AG04450 (cell line): ENCODE measurements at regions not wholly inside any gene's neighbourhood (a gene's known extent, or its start where the extent isn't known, plus 50 kb on each side); places are given as distances from the start of the nearest gene placed in this dataset.

Source experiments
- CTCF ChIA-PET: fragments of 300-600, 350-600 bp; formaldehyde crosslinking; extraction: SDS; loops from one replicate; lab custom pipeline; 2022; ENCODE audit warnings: antibody characterized with exemption, inconsistent platforms; lab: Charles Lee
- POLR2A ChIA-PET: fragments of 350-600 bp; formaldehyde crosslinking; extraction: SDS; loops from one replicate; lab custom pipeline; 2021; ENCODE audit warnings: antibody characterized with exemption, inconsistent platforms; lab: Yijun Ruan, JAX
- DNase-seq: peaks from one replicate; pipeline ENCODE4 v3.0.0-alpha.2; 2011; ENCODE audit warnings: low read depth, low spot score
- H3K27ac ChIP-seq: one replicate; pipeline ENCODE4 v1.5.1; 2012; ENCODE audit warnings: low read depth, low read length, control low read depth
- H3K27me3 ChIP-seq: one replicate; pipeline ENCODE4 v1.6.0; 2012; ENCODE audit warnings: low read length; ENCODE audit not compliant: control insufficient read depth, insufficient read depth
- H3K4me3 ChIP-seq: 2 replicates; pipeline ENCODE4 v1.5.1; 2011; ENCODE audit warnings: mild to moderate bottlenecking, low read depth, low read length, control low read depth
- H3K9me3 ChIP-seq: 2 replicates; pipeline ENCODE4 v1.5.1; 2012; ENCODE audit warnings: low read length; ENCODE audit not compliant: control insufficient read depth, insufficient read depth
- CTCF ChIP-seq: IDR thresholded peaks from 2 replicates; pipeline ENCODE4 v1.5.1; 2011; ENCODE audit warnings: low read depth, low read length, control low read depth, inconsistent platforms

- ChIA-PET CTCF (no interaction called here), POLR2A (no interaction called here)
- no peak for TF ChIP-seq CTCF
- DNase-seq, result no peak
- no peak overlapping the region for H3K4me3 ChIP-seq
- no peaks in the 10 kb centered on the region for H3K9me3 ChIP-seq
- no peaks in the 10 kb centered on the region for H3K27me3 ChIP-seq
- no peak overlapping the region for H3K27ac ChIP-seq
Measured at GRCh38 chr4:46684041-46684440, 225.0 kb downstream of the COX7B2 start.

GRCh38 chr4:46676364-46676763 is 232.7 kb downstream of the COX7B2 start:
- TF ChIP-seq CTCF, result no peak
- Histone ChIP-seq H3K27ac (no peak overlapping the region), H3K27me3 (no peaks in the 10 kb centered on the region), H3K4me3 (no peak overlapping the region), H3K9me3 (no peaks in the 10 kb centered on the region)
- ChIA-PET POLR2A (no interaction called here), CTCF (no interaction called here)
- no peak for DNase-seq

- no peak for DNase-seq
- Histone ChIP-seq H3K27me3 (no peaks in the 10 kb centered on the region), H3K9me3 (no peaks in the 10 kb centered on the region; the same call in 1 of the 2 replicates), H3K27ac (no peak overlapping the region), H3K4me3 (no peak overlapping the region)
- CTCF ChIA-PET, result no interaction called here
- TF ChIP-seq CTCF, result no peak
- POLR2A ChIA-PET, result no interaction called here
Measured at GRCh38 chr4:46674326-46674725, 234.7 kb downstream of the COX7B2 start.

- DNase-seq, result no peak
- Histone ChIP-seq H3K27me3 (no peaks in the 10 kb centered on the region), H3K4me3 (no peak overlapping the region), H3K27ac (no peak overlapping the region), H3K9me3 (no peaks in the 10 kb centered on the region; the same call in 1 of the 2 replicates)
- TF ChIP-seq CTCF, result no peak
- ChIA-PET CTCF (no interaction called here), POLR2A (no interaction called here)
Measured at GRCh38 chr4:46667790-46668189, 241.3 kb downstream of the COX7B2 start.

GRCh38 chr4:46656071-46656470 is 253.0 kb downstream of the COX7B2 start:
- Histone ChIP-seq H3K27me3 (no peaks in the 10 kb centered on the region), H3K9me3 (no peaks in the 10 kb centered on the region), H3K4me3 (no peak overlapping the region), H3K27ac (no peak overlapping the region)
- CTCF ChIA-PET, result no interaction called here
- TF ChIP-seq CTCF, result no peak
- POLR2A ChIA-PET, result no interaction called here
- DNase-seq, result no peak
